GM10248 (cell line): ENCODE measurements at regions not wholly inside any gene's neighbourhood (a gene's known extent, or its start where the extent isn't known, plus 50 kb on each side); places are given as distances from the start of the nearest gene placed in this dataset.
"Not testable (repeated sequence)": the region's sequence is repeated elsewhere in the genome, so short reads cannot be mapped to it uniquely, and the experiment has no call there.

ENCODE experiments used
- CTCF ChIA-PET: fragments of 300-600 bp; sonication (Branson Sonifier 250); formaldehyde crosslinking; extraction: SDS; loops from one replicate; lab custom pipeline; 2021; ENCODE audit warnings: antibody characterized with exemption; lab: Yijun Ruan, JAX
- POLR2A ChIA-PET: fragments of 350-650 bp; sonication (Branson Sonifier 250); formaldehyde crosslinking; extraction: SDS; loops from one replicate; lab custom pipeline; 2020; ENCODE audit warnings: antibody characterized with exemption; lab: Yijun Ruan, JAX
- DNase-seq: peaks from one replicate; pipeline ENCODE4 v3.0.0; 2012; ENCODE audit errors: extremely low spot score
- CTCF ChIP-seq: IDR thresholded peaks from 2 replicates; pipeline ENCODE4 v1.5.1; 2012; ENCODE audit warnings: mild to moderate bottlenecking, low read depth; ENCODE audit errors: extremely low read depth, missing control alignments, control extremely low read depth

- POLR2A ChIA-PET, DNase-seq, CTCF ChIA-PET: not testable (repeated sequence)
Measured at GRCh38 chr3:90207353-90208097, 1100.1 kb downstream of the EPHA3 start.

GRCh38 chr3:90221900-90222299, 1114.5 kb downstream of the EPHA3 start:
- TF ChIP-seq CTCF: no peak
- DNase-seq: no peak
- ChIA-PET POLR2A (no interaction called here), CTCF (no interaction called here)

- CTCF ChIA-PET: no interaction called here
- POLR2A ChIA-PET: no interaction called here
- no peak for TF ChIP-seq CTCF
- no peak for DNase-seq
Measured at GRCh38 chr3:90241481-90241880, 1134.1 kb downstream of the EPHA3 start.

GRCh38 chr3:90253131-90253530, 1145.7 kb downstream of the EPHA3 start:
- no peak for TF ChIP-seq CTCF
- CTCF ChIA-PET: no interaction called here
- DNase-seq: no peak
- POLR2A ChIA-PET: no interaction called here

- POLR2A ChIA-PET: no interaction called here
- no peak for DNase-seq
Measured at GRCh38 chr3:90261481-90262433, 1154.3 kb downstream of the EPHA3 start.

More at GRCh38 chr3:90261481-90262433, 1154.3 kb downstream of the EPHA3 start:
- CTCF ChIA-PET: no interaction called here
- no peak for TF ChIP-seq CTCF
